WTC11 (cell line): ENCODE measurements at regions not wholly inside any gene's neighbourhood (a gene's known extent, or its start where the extent isn't known, plus 50 kb on each side); places are given as distances from the start of the nearest gene placed in this dataset.

Source experiments
- ATAC-seq: fragments of 200-7000 bp; cut with Tn5 transposase; 2 replicates; pipeline ENCODE4 v1.10.0; 2021; ENCODE audit warnings: mild to moderate bottlenecking, moderate library complexity
- CTCF ChIA-PET: fragments of 300-600 bp; sonication (Branson Sonifier 250); formaldehyde crosslinking; loops from one replicate; lab custom pipeline; 2021; ENCODE audit warnings: antibody characterized with exemption; lab: Charles Lee
- POLR2A ChIA-PET: fragments of 350-600 bp; sonication (Branson Sonifier 250); formaldehyde crosslinking; loops from one replicate; lab custom pipeline; 2021; ENCODE audit warnings: antibody characterized with exemption; lab: Charles Lee
- DNase-seq: peaks from one replicate; pipeline ENCODE4 v3.0.0; 2021; ENCODE audit warnings: low spot score
- H3K27ac Mint-ChIP-seq: 2 replicates; pipeline ENCODE4 v1.8.0; 2021; ENCODE audit warnings: mixed read lengths
- H3K27me3 Mint-ChIP-seq: 2 replicates; pipeline ENCODE4 v1.8.0; 2021; ENCODE audit warnings: low read depth, mild to moderate bottlenecking, moderate library complexity, mixed read lengths
- H3K36me3 Mint-ChIP-seq: 2 replicates; pipeline ENCODE4 v1.8.0; 2021; ENCODE audit warnings: mixed read lengths
- H3K4me1 Mint-ChIP-seq: 2 replicates; pipeline ENCODE4 v1.8.0; 2022; ENCODE audit warnings: mixed read lengths
- H3K4me3 Mint-ChIP-seq: 2 replicates; pipeline ENCODE4 v1.8.0; 2021; ENCODE audit warnings: mild to moderate bottlenecking, moderate library complexity, mixed read lengths
- H3K9me3 Mint-ChIP-seq: 2 replicates; pipeline ENCODE4 v1.8.0; 2021; ENCODE audit warnings: mixed read lengths
- E2F1 ChIP-seq: sonication (generic); formaldehyde crosslinking; IDR thresholded peaks from 2 replicates; pipeline ENCODE4 v1.8.0; 2022; ENCODE audit warnings: mild to moderate bottlenecking, missing genetic modification reagents
- E2F4 ChIP-seq: sonication (generic); formaldehyde crosslinking; IDR thresholded peaks from 2 replicates; pipeline ENCODE4 v1.8.1; 2022; ENCODE audit warnings: low read depth, mild to moderate bottlenecking, moderate library complexity, missing genetic modification reagents, borderline replicate concordance
- E2F5 ChIP-seq: sonication (generic); formaldehyde crosslinking; IDR thresholded peaks from 2 replicates; pipeline ENCODE4 v1.8.1; 2022; ENCODE audit warnings: mild to moderate bottlenecking, moderate library complexity, missing genetic modification reagents
- HMGA2 ChIP-seq: fragments of 250-450 bp; sonication (Bioruptor Pico); IDR thresholded peaks from 2 replicates; pipeline ENCODE4 v1.4.0; 2021; ENCODE audit warnings: mild to moderate bottlenecking, moderate library complexity
- IRF1 ChIP-seq: sonication (generic); formaldehyde crosslinking; IDR thresholded peaks from 2 replicates; pipeline ENCODE4 v1.8.0; 2023; ENCODE audit warnings: missing genetic modification reagents
- MXD4 ChIP-seq: fragments of 250-450 bp; sonication (Bioruptor Pico); IDR thresholded peaks from 2 replicates; pipeline ENCODE4 v1.8.0; 2021; ENCODE audit warnings: mild to moderate bottlenecking, moderate library complexity, borderline replicate concordance
- OVOL2 ChIP-seq: fragments of 250-450 bp; sonication (Bioruptor Pico); IDR thresholded peaks from 2 replicates; pipeline ENCODE4 v1.9.0; 2021; ENCODE audit warnings: mild to moderate bottlenecking, borderline replicate concordance
- PREB ChIP-seq: sonication (generic); formaldehyde crosslinking; IDR thresholded peaks from 2 replicates; pipeline ENCODE4 v1.8.1; 2022; ENCODE audit warnings: mild to moderate bottlenecking, missing genetic modification reagents, moderate library complexity, borderline replicate concordance
- RORB ChIP-seq: fragments of 250-450 bp; sonication (Bioruptor Pico); IDR thresholded peaks from 2 replicates; pipeline ENCODE4 v1.9.0; 2021; ENCODE audit warnings: mild to moderate bottlenecking
- SMAD3 ChIP-seq: sonication (generic); formaldehyde crosslinking; IDR thresholded peaks from 2 replicates; pipeline ENCODE4 v1.8.0; 2022; ENCODE audit warnings: missing genetic modification reagents, mild to moderate bottlenecking, borderline replicate concordance
- SP1 ChIP-seq: sonication (generic); formaldehyde crosslinking; conservative IDR thresholded peaks from 2 replicates; pipeline ENCODE4 v1.8.1; 2022; ENCODE audit warnings: missing genetic modification reagents
- TCF7 ChIP-seq: sonication (generic); formaldehyde crosslinking; IDR thresholded peaks from 2 replicates; pipeline ENCODE4 v1.8.0; 2022; ENCODE audit warnings: mild to moderate bottlenecking, low read depth, missing genetic modification reagents, moderate library complexity
- TEAD1 ChIP-seq: sonication (generic); formaldehyde crosslinking; IDR thresholded peaks from 2 replicates; pipeline ENCODE4 v1.8.0; 2022; ENCODE audit warnings: mild to moderate bottlenecking, missing genetic modification reagents
- USF1 ChIP-seq: sonication (generic); formaldehyde crosslinking; IDR thresholded peaks from 2 replicates; pipeline ENCODE4 v1.8.0; 2022; ENCODE audit warnings: mild to moderate bottlenecking, missing genetic modification reagents
- ZNF281 ChIP-seq: sonication (generic); formaldehyde crosslinking; IDR thresholded peaks from 2 replicates; pipeline ENCODE4 v1.8.0; 2023; ENCODE audit warnings: mild to moderate bottlenecking, missing genetic modification reagents
- ZNF317 ChIP-seq: sonication (generic); formaldehyde crosslinking; IDR thresholded peaks from 2 replicates; pipeline ENCODE4 v1.8.1; 2023; ENCODE audit warnings: low read depth, mild to moderate bottlenecking, moderate library complexity, missing genetic modification reagents, borderline replicate concordance
- ZNF396 ChIP-seq: fragments of 250-450 bp; sonication (Bioruptor Pico); IDR thresholded peaks from 2 replicates; pipeline ENCODE4 v1.8.0; 2021; ENCODE audit warnings: mild to moderate bottlenecking, moderate library complexity, borderline replicate concordance
- ZNF512 ChIP-seq: sonication (generic); formaldehyde crosslinking; IDR thresholded peaks from 2 replicates; pipeline ENCODE4 v1.8.1; 2022; ENCODE audit warnings: missing genetic modification reagents, borderline replicate concordance

GRCh38 chr5:108433600-108433999 is 51.7 kb upstream of the FBXL17 start:
- no peaks in the 10 kb centered on the region for H3K27me3 Mint-ChIP-seq
- CTCF ChIA-PET: no interaction called here
- H3K27ac Mint-ChIP-seq: no peak overlapping the region
- no peak for TF ChIP-seq ZNF317 (CRISPR knock-in tag)
- no peak for TF ChIP-seq RORB (CRISPR knock-in tag)
- TF ChIP-seq ZNF396 (CRISPR knock-in tag): no peak
- peak; percentile 91 for TF ChIP-seq HMGA2
- TF ChIP-seq TEAD1 (CRISPR knock-in tag): no peak
- POLR2A ChIA-PET: interaction anchor here (0.7 kb wide), 1 partner anchor 385 kb away, joined by 3 read pairs; no protein-coding TSS in a partner anchor
- H3K9me3 Mint-ChIP-seq: peaks cover 4% of the 10 kb centered on the region; the same call in 1 of the 2 replicates
- H3K4me1 Mint-ChIP-seq: 0 out of 2 replicates have a peak, but pooled peaks cover 3% of the 10 kb centered on the region
- no peak for ATAC-seq
- DNase-seq: no peak
- H3K36me3 Mint-ChIP-seq: no peaks in the 10 kb centered on the region
- H3K4me3 Mint-ChIP-seq: no peak overlapping the region

- ATAC-seq: no peak
- Mint-ChIP-seq H3K36me3 (no peaks in the 10 kb centered on the region), H3K4me1 (0 out of 2 replicates have a peak, but pooled peaks cover 3% of the 10 kb centered on the region), H3K27ac (no peak overlapping the region), H3K27me3 (no peaks in the 10 kb centered on the region; the same call in 1 of the 2 replicates), H3K9me3 (peaks cover 6% of the 10 kb centered on the region), H3K4me3 (no peak overlapping the region)
- POLR2A ChIA-PET: no interaction called here
- CTCF ChIA-PET: no interaction called here
- TF ChIP-seq IRF1 (CRISPR knock-in tag): no peak
- no peak for TF ChIP-seq MXD4 (CRISPR knock-in tag)
- no peak for TF ChIP-seq ZNF512 (CRISPR knock-in tag)
- no peak for TF ChIP-seq E2F4
- TF ChIP-seq E2F5 (CRISPR knock-in tag): no peak
- TF ChIP-seq E2F1 (CRISPR knock-in tag): no peak
- no peak for TF ChIP-seq USF1 (CRISPR knock-in tag)
- TF ChIP-seq ZNF281 (CRISPR knock-in tag): no peak
- no peak for TF ChIP-seq PREB (CRISPR knock-in tag)
- TF ChIP-seq TCF7 (CRISPR knock-in tag): no peak
- TF ChIP-seq SMAD3 (CRISPR knock-in tag): no peak
- no peak for TF ChIP-seq SP1 (CRISPR knock-in tag)
- TF ChIP-seq OVOL2 (CRISPR knock-in tag): no peak
- TF ChIP-seq, all 79 proteins: peak for 0
- DNase-seq: no peak
These were observed 50.1 kb upstream of the FBXL17 start for GRCh38 chr5:108432024-108432423.
